ENCODE measurements at regions not wholly inside any gene's neighbourhood (a gene's known extent, or its start where the extent isn't known, plus 50 kb on each side); places are given as distances from the start of the nearest gene placed in this dataset.

GRCh38 chr2:6524691-6525474, 340.8 kb downstream of the CMPK2 start:
- no peak for DNase-seq
- no peaks in the 10 kb centered on the region for H3K36me3 Mint-ChIP-seq (ENCODE audit: low read depth)
- no peaks in the 10 kb centered on the region for H3K27me3 Mint-ChIP-seq (ENCODE audit: low read depth, poor library complexity)
- TF ChIP-seq CTCF (IDR thresholded peaks at IDR 0.05): no peak
- peak overlapping the region; percentile 71 for H3K27ac Mint-ChIP-seq
- H3K4me3 Mint-ChIP-seq: no peak overlapping the region
- peaks cover 47% of the 10 kb centered on the region for H3K4me1 Mint-ChIP-seq
- H3K9me3 Mint-ChIP-seq: peaks cover 3% of the 10 kb centered on the region

GRCh38 chr2:6525475-6525964, 340.2 kb downstream of the CMPK2 start:
- Mint-ChIP-seq H3K36me3 (ENCODE audit: low read depth) (no peaks in the 10 kb centered on the region), H3K4me3 (no peak overlapping the region), H3K27me3 (ENCODE audit: low read depth, poor library complexity) (no peaks in the 10 kb centered on the region), H3K27ac (no peak overlapping the region), H3K4me1 (peaks cover 40% of the 10 kb centered on the region), H3K9me3 (peaks cover 3% of the 10 kb centered on the region)
- DNase-seq: no peak
- no peak for TF ChIP-seq CTCF (IDR thresholded peaks at IDR 0.05)

- TF ChIP-seq CTCF (IDR thresholded peaks at IDR 0.05): peak; percentile 67
- DNase-seq: peak; percentile 28
- H3K36me3 Mint-ChIP-seq (ENCODE audit: low read depth): no peaks in the 10 kb centered on the region
- H3K4me1 Mint-ChIP-seq: peaks cover 35% of the 10 kb centered on the region
- H3K27ac Mint-ChIP-seq: no peak overlapping the region
- peak overlapping the region; percentile 26 for H3K4me3 Mint-ChIP-seq
- peaks cover 3% of the 10 kb centered on the region for H3K9me3 Mint-ChIP-seq
- H3K27me3 Mint-ChIP-seq (ENCODE audit: low read depth, poor library complexity): no peaks in the 10 kb centered on the region
These were observed 339.4 kb downstream of the CMPK2 start for GRCh38 chr2:6526093-6526824.

- TF ChIP-seq CTCF (IDR thresholded peaks at IDR 0.05): no peak
- Mint-ChIP-seq H3K27ac (no peak overlapping the region), H3K9me3 (no peaks in the 10 kb centered on the region), H3K4me3 (no peak overlapping the region), H3K36me3 (ENCODE audit: low read depth) (no peaks in the 10 kb centered on the region), H3K27me3 (ENCODE audit: low read depth, poor library complexity) (no peaks in the 10 kb centered on the region), H3K4me1 (peaks cover 31% of the 10 kb centered on the region)
- no peak for DNase-seq
These were observed 334.4 kb downstream of the CMPK2 start for GRCh38 chr2:6531304-6531703.

GRCh38 chr2:6535572-6535971, 330.1 kb downstream of the CMPK2 start:
- H3K4me1 Mint-ChIP-seq: peaks cover 30% of the 10 kb centered on the region
- H3K27me3 Mint-ChIP-seq (ENCODE audit: low read depth, poor library complexity): no peaks in the 10 kb centered on the region
- DNase-seq: no peak
- H3K36me3 Mint-ChIP-seq (ENCODE audit: low read depth): no peaks in the 10 kb centered on the region
- H3K4me3 Mint-ChIP-seq: no peak overlapping the region
- no peak for TF ChIP-seq CTCF (IDR thresholded peaks at IDR 0.05)
- no peak overlapping the region for H3K27ac Mint-ChIP-seq
- H3K9me3 Mint-ChIP-seq: no peaks in the 10 kb centered on the region
